Skeletal muscle tissue (tissue), 3 donors: ENCODE measurements at regions not wholly inside any gene's neighbourhood (a gene's known extent, or its start where the extent isn't known, plus 50 kb on each side); places are given as distances from the start of the nearest gene placed in this dataset.

Experiments
- H3K27ac ChIP-seq: one replicate; pipeline ENCODE4 v1.7.0; 2013; ENCODE audit warnings: mild to moderate bottlenecking, low read depth, low read length, inconsistent platforms
- H3K27me3 ChIP-seq, 3 donors: one replicate each; pipeline ENCODE4 v1.7.0; 2013; ENCODE audit warnings: low read length in 3 of 3; ENCODE audit not compliant: control insufficient read depth in 3 of 3, insufficient read depth in 3 of 3
- H3K36me3 ChIP-seq, 3 donors: one replicate each; pipeline ENCODE4 v1.7.0; 2013; ENCODE audit warnings: low read length in 3 of 3; ENCODE audit not compliant: control insufficient read depth in 3 of 3, insufficient read depth in 3 of 3
- H3K4me1 ChIP-seq, 3 donors: one replicate each; pipeline ENCODE4 v1.7.0; 2013; ENCODE audit warnings: low read length in 3 of 3, mild to moderate bottlenecking in 3 of 3; ENCODE audit not compliant: control insufficient read depth in 3 of 3, insufficient read depth in 3 of 3
- H3K4me3 ChIP-seq, 3 donors: one replicate each; pipeline ENCODE4 v1.7.0; 2013; ENCODE audit warnings: low read length in 3 of 3
- H3K9ac ChIP-seq, 3 donors: one replicate each; pipeline ENCODE4 v1.7.0; 2013; ENCODE audit warnings: low read length in 3 of 3, mild to moderate bottlenecking in 3 of 3, moderate library complexity in 2 of 3, low read depth in 1 of 3
- H3K9me3 ChIP-seq, 3 donors: one replicate each; pipeline ENCODE4 v1.7.0; 2013; ENCODE audit warnings: low read length in 3 of 3; ENCODE audit not compliant: control insufficient read depth in 3 of 3
- donor health status: Osteomylitis.

GRCh38 chr18:38420611-38421010, 855.0 kb upstream of the CELF4 start:
- Histone ChIP-seq H3K4me3 (no peak overlapping the region), H3K4me1 (no peaks in the 10 kb centered on the region), H3K9me3 (no peaks in the 10 kb centered on the region), H3K27ac (no peak overlapping the region), H3K36me3 (no peaks in the 10 kb centered on the region), H3K9ac (no peak overlapping the region), H3K27me3 (no peaks in the 10 kb centered on the region)

GRCh38 chr18:38415811-38416210, 850.2 kb upstream of the CELF4 start:
- H3K36me3 ChIP-seq = no peaks in the 10 kb centered on the region
- no peaks in the 10 kb centered on the region for H3K4me1 ChIP-seq
- no peak overlapping the region for H3K4me3 ChIP-seq
- no peaks in the 10 kb centered on the region for H3K9me3 ChIP-seq
- H3K27ac ChIP-seq = no peak overlapping the region
- H3K27me3 ChIP-seq = no peaks in the 10 kb centered on the region
- no peak overlapping the region for H3K9ac ChIP-seq

- Histone ChIP-seq H3K27me3 (no peaks in the 10 kb centered on the region), H3K36me3 (no peaks in the 10 kb centered on the region), H3K4me3 (no peak overlapping the region), H3K27ac (no peak overlapping the region), H3K4me1 (no peaks in the 10 kb centered on the region), H3K9me3 (no peaks in the 10 kb centered on the region), H3K9ac (no peak overlapping the region)
Measured at GRCh38 chr18:38413193-38413592, 847.6 kb upstream of the CELF4 start.

GRCh38 chr18:38406607-38407006, 841.0 kb upstream of the CELF4 start:
- Histone ChIP-seq H3K9ac (no peak overlapping the region), H3K9me3 (no peaks in the 10 kb centered on the region), H3K4me1 (no peaks in the 10 kb centered on the region), H3K4me3 (no peak overlapping the region), H3K27ac (no peak overlapping the region), H3K27me3 (no peaks in the 10 kb centered on the region), H3K36me3 (no peaks in the 10 kb centered on the region)

GRCh38 chr18:38402509-38402908, 836.9 kb upstream of the CELF4 start:
- Histone ChIP-seq H3K27me3 (no peaks in the 10 kb centered on the region), H3K9ac (no peak overlapping the region), H3K36me3 (no peaks in the 10 kb centered on the region), H3K27ac (no peak overlapping the region), H3K4me3 (no peak overlapping the region), H3K4me1 (no peaks in the 10 kb centered on the region), H3K9me3 (no peaks in the 10 kb centered on the region)

DNA sequence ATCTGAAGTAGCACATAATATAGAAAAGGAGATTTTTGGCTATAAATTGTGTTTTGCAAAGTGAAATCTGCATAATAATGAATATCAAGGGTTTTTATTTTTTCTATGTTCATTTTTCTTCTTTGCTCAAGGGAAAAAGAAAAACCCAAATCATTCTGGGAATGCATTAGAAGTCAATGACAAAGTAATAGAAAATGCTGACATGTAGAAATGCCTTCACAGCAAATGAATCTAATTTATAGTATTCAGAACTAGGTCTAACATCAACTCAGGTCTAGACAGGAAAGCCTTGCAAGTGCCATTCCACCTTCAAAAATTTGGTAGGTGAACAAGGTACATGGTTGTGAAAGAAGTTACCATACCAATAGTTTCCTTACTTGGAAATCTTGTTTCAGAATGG, 831.5 kb upstream of the CELF4 start:
- no peak overlapping the region for H3K27ac ChIP-seq
- no peak overlapping the region for H3K9ac ChIP-seq
- H3K4me1 ChIP-seq = no peaks in the 10 kb centered on the region
- H3K9me3 ChIP-seq = no peaks in the 10 kb centered on the region
- H3K4me3 ChIP-seq = no peak overlapping the region
- H3K36me3 ChIP-seq = no peaks in the 10 kb centered on the region
- H3K27me3 ChIP-seq = no peaks in the 10 kb centered on the region

- H3K9me3 ChIP-seq = no peaks in the 10 kb centered on the region
- no peaks in the 10 kb centered on the region for H3K27me3 ChIP-seq
- H3K9ac ChIP-seq = no peak overlapping the region
- H3K4me3 ChIP-seq = no peak overlapping the region
- no peaks in the 10 kb centered on the region for H3K36me3 ChIP-seq
- H3K27ac ChIP-seq = no peak overlapping the region
- no peaks in the 10 kb centered on the region for H3K4me1 ChIP-seq
Measured at GRCh38 chr18:38386146-38386545, 820.5 kb upstream of the CELF4 start.

DNA sequence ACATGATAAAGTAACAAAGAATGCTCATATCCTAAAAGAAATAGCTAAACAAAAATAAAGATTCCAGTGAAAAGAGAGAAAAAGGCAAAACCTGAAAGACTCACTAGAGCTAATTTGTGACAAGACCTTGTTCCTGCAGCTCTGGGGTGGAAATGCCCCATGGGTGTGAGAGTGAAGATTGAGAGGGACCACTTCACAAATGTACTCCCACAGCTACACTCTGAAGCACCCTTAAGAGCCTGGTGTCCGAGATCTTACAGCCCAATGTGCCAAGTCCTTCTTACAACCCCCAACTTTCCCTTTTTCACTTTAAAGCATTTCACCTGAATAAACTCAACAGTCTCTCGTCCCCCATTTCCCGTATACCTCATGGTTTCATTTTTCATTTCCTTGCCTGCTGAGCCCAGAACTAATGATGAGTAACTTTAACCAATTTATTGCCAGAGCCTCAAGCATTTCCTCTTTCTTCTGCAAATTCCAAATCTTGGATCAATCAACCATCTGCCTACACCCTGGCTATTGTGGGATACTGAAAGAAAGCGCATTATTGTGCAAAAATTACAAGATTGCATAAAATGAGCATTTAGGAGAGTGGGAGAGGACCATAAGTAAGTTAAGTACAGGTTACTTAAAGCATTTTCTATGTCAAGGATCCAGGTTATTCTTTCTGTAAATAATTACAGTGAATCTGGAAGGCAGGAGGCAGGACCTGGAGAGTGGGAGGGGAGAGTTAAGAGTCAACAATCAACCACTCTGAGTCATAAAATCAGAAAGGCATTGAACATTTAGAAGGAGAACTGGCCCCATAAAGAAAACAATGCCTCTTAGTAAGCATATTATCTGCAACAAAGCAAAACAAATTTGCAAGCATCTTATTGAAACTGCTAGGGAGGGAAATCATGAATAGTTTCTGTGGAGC, 804.4 kb upstream of the CELF4 start:
- H3K4me1 ChIP-seq = no peaks in the 10 kb centered on the region
- H3K27me3 ChIP-seq = no peaks in the 10 kb centered on the region
- no peak overlapping the region for H3K27ac ChIP-seq
- H3K9me3 ChIP-seq = no peaks in the 10 kb centered on the region
- no peaks in the 10 kb centered on the region for H3K36me3 ChIP-seq
- H3K4me3 ChIP-seq = no peak overlapping the region
- H3K9ac ChIP-seq = no peak overlapping the region

DNA sequence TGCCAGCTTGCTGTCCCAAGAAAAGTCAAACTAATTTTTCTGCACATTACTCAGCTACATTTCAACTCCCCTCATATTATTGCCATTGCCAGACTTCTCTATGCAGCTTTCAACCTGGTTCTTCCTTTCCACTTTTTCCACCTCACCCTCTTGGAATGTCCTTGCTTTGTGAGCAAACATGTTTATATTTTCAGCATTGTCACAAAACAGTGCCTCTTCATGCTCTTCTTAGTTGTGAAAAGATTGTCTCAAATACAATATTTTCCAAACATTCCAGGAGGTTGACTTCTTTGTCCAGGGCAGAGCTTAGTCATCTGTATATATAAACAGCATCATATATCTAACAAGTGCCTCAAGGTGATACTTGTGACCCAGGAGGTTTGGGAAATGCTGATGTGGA, 803.3 kb upstream of the CELF4 start:
- H3K27ac ChIP-seq = no peak overlapping the region
- H3K4me1 ChIP-seq = no peaks in the 10 kb centered on the region
- H3K9me3 ChIP-seq = no peaks in the 10 kb centered on the region
- H3K27me3 ChIP-seq = no peaks in the 10 kb centered on the region
- H3K36me3 ChIP-seq = no peaks in the 10 kb centered on the region
- H3K9ac ChIP-seq = no peak overlapping the region
- no peak overlapping the region for H3K4me3 ChIP-seq

GRCh38 chr18:38368246-38368645, 802.6 kb upstream of the CELF4 start:
- Histone ChIP-seq H3K4me1 (no peaks in the 10 kb centered on the region), H3K9ac (no peak overlapping the region)

More at GRCh38 chr18:38368246-38368645, 802.6 kb upstream of the CELF4 start:
- Histone ChIP-seq H3K27me3 (no peaks in the 10 kb centered on the region), H3K27ac (no peak overlapping the region), H3K36me3 (no peaks in the 10 kb centered on the region), H3K9me3 (no peaks in the 10 kb centered on the region), H3K4me3 (no peak overlapping the region)
